Gastrocnemius medialis (tissue), 4 donors: ENCODE measurements at regions not wholly inside any gene's neighbourhood (a gene's known extent, or its start where the extent isn't known, plus 50 kb on each side); places are given as distances from the start of the nearest gene placed in this dataset.

Source experiments
- ATAC-seq, 2 donors: fragments of 150-250 bp; one replicate each; pipeline ENCODE4 v1.9.1; 2016
- DNase-seq, 2 donors: peaks; one replicate each; pipeline ENCODE4 v3.0.0-alpha.2; 2019
- H3K27ac ChIP-seq, 4 donors: fragments of 200-600 bp; sonication (generic); 1 replicate in 1 of 4; 2 replicates in 3 of 4; pipeline ENCODE4 v1.5.1; 2016 to 2018; ENCODE audit warnings: mild to moderate bottlenecking in 2 of 4, moderate library complexity in 1 of 4
- H3K27me3 ChIP-seq, 3 donors: fragments of 200-600 bp; sonication (generic) in 2 of 3; 1 replicate in 1 of 3; 2 replicates in 2 of 3; pipeline versions ENCODE4 v1.5.1 to v1.6.0; 2016 to 2019; ENCODE audit warnings: mild to moderate bottlenecking in 1 of 3, moderate library complexity in 1 of 3
- H3K36me3 ChIP-seq, 2 donors: fragments of 200-600 bp; sonication (generic) in 1 of 2; one replicate each; pipeline ENCODE4 v1.5.1; 2017 to 2018
- H3K4me1 ChIP-seq, 2 donors: fragments of 200-600 bp; sonication (generic) in 1 of 2; one replicate each; pipeline ENCODE4 v1.5.1; 2016 to 2017; ENCODE audit warnings: mild to moderate bottlenecking in 2 of 2
- H3K4me3 ChIP-seq, 4 donors: fragments of 200-600 bp; sonication (generic) in 3 of 4; 1 replicate in 1 of 4; 2 replicates in 3 of 4; pipeline ENCODE4 v1.5.1; 2016 to 2019; ENCODE audit warnings: mild to moderate bottlenecking in 2 of 4
- H3K9me3 ChIP-seq, 3 donors: fragments of 200-600 bp; sonication (generic) in 2 of 3; 1 replicate in 1 of 3; 2 replicates in 2 of 3; pipeline ENCODE4 v1.5.1; 2016 to 2019
- CTCF ChIP-seq, 5 experiments: fragments of 450-650 bp in 3 of 5; fragments of 200-600 bp in 2 of 5; sonication (generic) in 2 of 5; IDR thresholded peaks in 4 of 5; conservative IDR thresholded peaks in 1 of 5; 1 replicate in 4 of 5; 2 replicates in 1 of 5; pipeline ENCODE4 v1.5.1; 2016 to 2019; ENCODE audit warnings: antibody characterized with exemption in 5 of 5, mild to moderate bottlenecking in 3 of 5, moderate library complexity in 3 of 5
- POLR2A ChIP-seq, 2 donors: fragments of 450-650 bp; IDR thresholded peaks; one replicate each; pipeline ENCODE4 v1.6.1; 2017; ENCODE audit warnings: antibody characterized with exemption in 2 of 2, mild to moderate bottlenecking in 2 of 2, moderate library complexity in 2 of 2
- in situ Hi-C, 4 donors: fragments of 200-750 bp; cut with MboI; loops; one replicate each; pipeline versions ENCODE4 v1.15.0 to v1.8.0; 2017; ENCODE audit warnings: low sequenced_read_pairs in 4 of 4
- intact Hi-C: fragments of 100-400 bp; cut with DNase I; formaldehyde crosslinking; loops from one replicate; pipeline ENCODE4 v1.15.1; 2023; ENCODE audit warnings: low total_unique reads

- Histone ChIP-seq H3K27me3 (no peaks in the 10 kb centered on the region), H3K4me1 (peaks cover 0 to 3% of the 10 kb centered on the region in 2 donors), H3K4me3 (peak overlapping the region; percentile 29 to 47 (median 36)), H3K36me3 (no peaks in the 10 kb centered on the region), H3K9me3 (no peaks in the 10 kb centered on the region), H3K27ac (no peak overlapping the region)
- DNase-seq (peak; percentile 14 to 24), ATAC-seq (peak; percentile 83 to 88)
- peak; percentile 70 to 88 (median 74) for TF ChIP-seq CTCF (IDR thresholded peaks at IDR 0.05 in 4 of 5, conservative IDR thresholded peaks at IDR 0.05 in 1 of 5)
- TF ChIP-seq POLR2A (IDR thresholded peaks at IDR 0.05), result no peak
- intact Hi-C loops (loop anchor here (1.0 to 10.0 kb wide), 4 partner anchors 65 to 250 kb away; partner anchors contain the start of gene OSBPL3), in situ Hi-C loops (loop anchor here (5.0 to 10.0 kb wide), 3 partner anchors 85 to 253 kb away; partner anchors contain the start of gene OSBPL3 (in 1 of the 4))
These were observed 55.1 kb downstream of the CYCS start for GRCh38 chr7:25069900-25070443.

- Histone ChIP-seq H3K27me3 (no peaks in the 10 kb centered on the region), H3K9me3 (no peaks in the 10 kb centered on the region), H3K36me3 (no peaks in the 10 kb centered on the region), H3K27ac (no peak overlapping the region), H3K4me1 (peaks cover 0 to 3% of the 10 kb centered on the region in 2 donors), H3K4me3 (no peak overlapping the region)
- intact Hi-C loops (loop anchor here (5.0 to 10.0 kb wide), 2 partner anchors 64 to 171 kb away; no protein-coding TSS in a partner anchor), in situ Hi-C loops (loop anchor here in 2 of 4 donors (5.0 kb wide), 2 partner anchors 246 to 251 kb away; no protein-coding TSS in a partner anchor)
- TF ChIP-seq CTCF (IDR thresholded peaks at IDR 0.05 in 4 of 5, conservative IDR thresholded peaks at IDR 0.05 in 1 of 5) (no peak), POLR2A (IDR thresholded peaks at IDR 0.05) (no peak)
- peak in 1 of 2 donors; percentile 18 for ATAC-seq
- no peak for DNase-seq
These were observed 56.4 kb downstream of the CYCS start for GRCh38 chr7:25068502-25069213.

GRCh38 chr7:25067726-25068501 lies 57.1 kb downstream of the CYCS start:
- in situ Hi-C loops, result loop anchor here in 2 of 4 donors (5.0 kb wide), 2 partner anchors 246 to 251 kb away; no protein-coding TSS in a partner anchor

More at GRCh38 chr7:25067726-25068501, 57.1 kb downstream of the CYCS start:
- intact Hi-C loops, result loop anchor here (5.0 to 10.0 kb wide), 2 partner anchors 63 to 171 kb away; no protein-coding TSS in a partner anchor
- H3K27ac ChIP-seq, result no peak overlapping the region
- ATAC-seq, result no peak
- no peak for DNase-seq
- H3K4me1 ChIP-seq, result peaks cover 0 to 3% of the 10 kb centered on the region in 2 donors
- TF ChIP-seq CTCF (IDR thresholded peaks at IDR 0.05 in 4 of 5, conservative IDR thresholded peaks at IDR 0.05 in 1 of 5) (no peak), POLR2A (IDR thresholded peaks at IDR 0.05) (no peak)
- no peaks in the 10 kb centered on the region for H3K27me3 ChIP-seq
- H3K36me3 ChIP-seq, result no peaks in the 10 kb centered on the region
- H3K4me3 ChIP-seq, result no peak overlapping the region
- no peaks in the 10 kb centered on the region for H3K9me3 ChIP-seq
